Activated CD4-positive, CD25-positive, alpha-beta regulatory T cell treated with anti-CD3 and anti-CD28 coated beads, Interleukin-2, amount 50 U/mL, for 72 hours (primary cell): ENCODE measurements at regions not wholly inside any gene's neighbourhood (a gene's known extent, or its start where the extent isn't known, plus 50 kb on each side); places are given as distances from the start of the nearest gene placed in this dataset.

Experiments used
- DNase-seq: peaks from one replicate; pipeline ENCODE4 v3.0.0; 2021

DNA sequence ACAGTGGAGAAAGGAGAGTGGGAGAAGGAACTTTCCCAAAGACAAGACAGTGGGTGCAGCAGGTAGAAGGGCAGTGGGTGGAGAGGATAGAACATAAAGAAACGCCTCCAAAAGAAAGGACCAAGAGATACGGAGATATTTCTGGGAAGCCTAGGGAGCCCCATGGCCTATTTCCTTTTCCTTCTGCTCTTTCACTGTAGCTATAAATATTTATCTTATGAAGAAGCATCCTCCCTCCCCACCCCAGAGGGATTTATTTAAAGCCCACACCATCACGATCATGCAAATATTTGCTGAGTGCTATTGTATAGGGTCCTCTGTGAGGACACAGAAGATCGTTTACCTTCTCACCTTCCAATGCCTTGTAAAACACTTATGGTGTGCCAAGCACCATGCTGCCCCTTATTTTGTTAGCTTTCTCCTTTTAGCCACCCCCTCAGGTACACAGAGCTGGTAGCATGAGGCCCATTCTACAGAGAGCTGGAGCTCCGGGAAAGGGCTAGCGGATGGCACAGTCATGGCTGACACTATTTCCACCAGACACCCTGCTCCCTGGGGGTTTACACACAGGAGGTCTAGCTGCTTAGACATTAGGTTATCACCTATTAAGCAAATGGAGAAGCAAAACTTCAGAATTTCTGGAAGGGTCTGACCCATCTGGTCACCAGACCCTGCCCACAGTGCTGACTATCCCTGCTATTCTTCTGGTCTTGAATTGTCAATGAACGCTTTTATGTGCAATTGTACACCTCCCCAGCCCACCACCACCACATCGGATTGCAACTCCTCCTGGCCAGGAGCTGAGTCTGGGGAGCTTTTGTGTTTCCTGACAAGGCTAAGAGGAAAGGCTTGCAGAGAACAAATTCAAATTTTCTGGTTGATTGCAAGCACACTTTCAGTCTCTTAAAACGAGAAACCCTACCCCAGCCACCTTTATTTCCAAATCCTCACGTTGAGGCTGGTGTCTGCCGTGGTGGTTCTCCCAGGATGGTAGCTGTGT lies 91.8 kb upstream of the KLF7 start:
- no peak for DNase-seq

DNA sequence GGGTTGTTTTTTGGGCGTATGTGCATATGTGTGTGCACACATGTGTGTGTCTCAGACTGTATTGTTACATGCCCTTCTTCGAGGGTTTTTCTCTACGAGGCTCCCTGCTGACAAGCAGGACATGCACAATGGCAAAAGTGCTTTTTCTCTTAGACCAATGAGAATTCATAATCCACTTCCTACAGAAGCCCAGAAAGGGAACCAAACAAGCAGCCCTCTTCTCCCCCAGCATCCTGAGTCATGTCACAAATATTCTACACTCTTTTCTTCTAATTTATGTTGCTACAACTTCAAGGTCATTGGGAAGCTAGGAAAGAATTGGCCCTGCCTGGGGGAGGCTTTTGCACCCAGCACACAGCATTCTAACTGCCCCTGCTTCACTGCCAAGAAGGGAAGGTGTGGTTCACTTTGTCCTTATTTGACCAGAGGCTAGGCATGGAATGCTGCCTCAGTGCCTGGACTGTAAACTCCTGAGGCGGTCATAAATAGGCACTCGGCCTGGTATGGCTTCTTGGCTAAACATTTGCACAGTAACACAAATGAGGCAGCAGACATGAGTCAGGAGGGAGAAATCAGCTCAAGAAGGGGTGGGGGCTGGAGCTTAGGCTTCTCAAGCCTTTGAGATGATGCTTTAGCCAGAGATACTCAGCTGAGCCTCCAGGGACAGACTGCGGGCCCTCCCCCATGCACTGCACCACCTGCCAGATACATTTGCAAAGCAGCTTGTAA lies 92.7 kb upstream of the KLF7 start:
- DNase-seq: no peak

DNA sequence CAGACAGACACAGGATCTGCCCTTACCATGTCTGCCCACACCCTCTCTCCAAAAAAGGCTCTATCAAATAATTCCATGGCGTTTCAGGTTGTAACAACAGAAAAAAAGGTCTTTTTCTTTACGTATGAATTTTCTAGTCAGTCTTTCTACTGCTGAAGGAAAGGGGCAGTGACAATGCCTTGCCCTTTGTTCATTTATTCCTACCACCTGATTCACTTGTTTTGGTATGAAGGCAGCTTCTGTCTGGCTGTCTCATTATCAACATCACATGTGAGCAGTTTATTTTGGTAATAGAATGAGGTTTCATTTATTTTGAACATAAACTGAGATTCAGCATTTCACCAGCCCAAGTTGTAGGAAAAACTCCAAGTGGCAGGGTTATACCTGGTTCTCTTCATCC lies 94.3 kb upstream of the KLF7 start:
- DNase-seq: no peak

DNA sequence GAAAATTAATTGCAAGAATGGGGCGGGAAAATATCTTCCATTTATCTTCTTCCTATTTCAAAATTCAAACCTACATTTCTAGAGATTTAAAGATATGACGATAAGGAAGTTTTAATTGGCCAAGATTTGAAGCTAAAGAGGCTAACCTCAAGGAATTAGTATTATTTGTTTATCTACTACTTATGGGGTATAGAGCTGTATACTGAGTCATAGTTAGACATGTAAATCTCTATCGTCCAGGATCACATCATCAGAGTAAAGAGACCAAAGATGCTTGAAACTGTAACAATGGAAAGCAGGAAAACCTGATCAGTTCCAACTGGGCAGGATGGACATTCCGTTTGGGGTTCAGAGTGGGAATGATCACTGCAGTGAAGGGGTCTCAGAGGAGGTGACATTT lies 95.2 kb upstream of the KLF7 start:
- DNase-seq: no peak

DNA sequence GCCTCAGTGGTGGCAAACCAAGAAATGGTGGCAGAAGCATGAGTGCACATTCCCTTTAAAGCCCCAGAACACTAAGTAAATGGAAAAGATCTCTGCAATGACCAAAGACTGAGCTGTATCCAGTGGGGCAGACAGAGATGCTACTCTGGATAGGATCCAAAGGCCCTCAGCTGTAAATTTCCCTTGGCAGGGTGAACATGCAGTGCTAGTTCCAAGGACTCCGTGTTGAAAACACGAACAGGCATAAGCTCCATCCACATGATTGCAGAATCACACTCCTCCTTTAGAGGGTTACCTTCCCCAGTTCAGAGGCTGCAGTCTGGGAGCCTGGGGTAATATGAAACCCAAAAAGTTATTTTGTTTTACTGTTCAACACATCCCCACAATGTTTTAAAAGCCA lies 98.6 kb upstream of the KLF7 start:
- no peak for DNase-seq

DNA sequence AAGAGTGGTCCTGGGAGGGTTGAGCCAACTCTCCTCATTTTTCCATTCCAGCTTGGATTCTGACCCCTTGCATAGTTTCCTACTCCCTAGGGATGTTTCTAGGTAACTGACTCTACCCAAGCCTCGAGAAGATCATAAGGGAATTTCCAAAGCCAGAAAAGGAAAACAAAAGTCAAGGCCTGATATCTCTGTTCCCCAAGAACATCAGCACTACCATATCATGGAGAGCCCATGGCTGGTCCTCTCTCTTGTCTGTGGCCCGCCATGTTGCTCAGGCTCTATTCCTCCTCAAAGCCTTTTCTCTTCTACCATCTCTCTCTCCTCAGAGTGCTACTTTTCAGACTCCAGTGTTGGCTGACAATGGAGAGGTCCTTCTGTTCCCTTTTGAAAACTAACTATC lies 99.6 kb upstream of the KLF7 start:
- no peak for DNase-seq

DNA sequence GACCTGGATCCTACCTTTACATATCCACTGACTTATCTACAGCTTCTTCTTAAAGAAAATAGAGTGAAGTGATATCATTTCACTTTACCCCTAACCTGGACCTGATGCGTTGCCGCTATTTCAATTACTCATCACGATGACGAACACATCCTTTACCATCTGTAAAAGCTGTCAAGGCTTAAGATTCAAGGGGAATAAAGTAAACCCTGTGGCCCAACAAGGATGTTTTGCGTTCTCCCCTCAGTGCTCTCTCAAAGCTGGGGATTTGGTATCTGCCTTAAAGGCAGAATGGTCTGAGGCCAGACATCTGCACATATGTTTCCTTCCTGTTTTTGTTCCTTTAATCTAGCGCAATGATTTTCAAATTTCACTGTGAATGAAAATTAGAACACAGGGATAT lies 100.1 kb upstream of the KLF7 start:
- no peak for DNase-seq

DNA sequence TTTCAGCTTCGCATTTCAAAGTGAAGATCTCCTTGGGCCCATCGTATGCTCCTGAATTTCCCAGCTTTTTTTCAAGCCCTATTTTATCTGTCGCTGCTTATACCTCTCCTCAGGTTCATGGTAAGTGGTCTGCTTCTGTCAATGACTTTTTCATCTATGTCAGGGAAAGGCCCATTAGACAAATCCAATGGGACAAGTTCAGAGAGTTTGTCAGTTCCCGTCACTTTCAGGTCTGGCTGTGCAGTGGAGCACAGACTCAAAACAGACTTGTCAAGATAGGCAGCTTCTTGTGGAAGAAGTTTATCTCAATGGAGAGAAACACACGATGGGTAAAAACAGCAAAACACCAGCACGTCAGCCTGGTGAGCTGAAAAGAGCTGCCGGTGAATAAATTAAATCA lies 100.9 kb upstream of the KLF7 start:
- no peak for DNase-seq

DNA sequence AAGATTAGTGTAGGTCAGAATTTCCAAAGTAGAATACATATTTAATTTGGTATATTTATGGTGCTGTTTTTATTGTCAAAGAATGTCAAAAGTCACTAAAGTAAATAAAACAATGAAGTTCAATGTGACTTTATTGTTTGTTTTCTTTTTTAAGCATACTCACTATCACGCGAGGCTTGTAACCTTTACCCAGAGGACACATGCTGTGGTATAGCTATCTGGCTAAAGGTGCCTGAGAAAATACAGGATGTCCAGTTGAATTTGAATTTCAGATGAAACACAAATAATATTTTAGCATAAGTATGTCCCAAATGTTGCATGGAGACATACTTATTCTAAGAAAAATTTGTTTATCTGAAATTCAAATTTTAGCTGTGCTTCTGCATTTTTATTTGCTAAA lies 103.3 kb upstream of the KLF7 start:
- no peak for DNase-seq

DNA sequence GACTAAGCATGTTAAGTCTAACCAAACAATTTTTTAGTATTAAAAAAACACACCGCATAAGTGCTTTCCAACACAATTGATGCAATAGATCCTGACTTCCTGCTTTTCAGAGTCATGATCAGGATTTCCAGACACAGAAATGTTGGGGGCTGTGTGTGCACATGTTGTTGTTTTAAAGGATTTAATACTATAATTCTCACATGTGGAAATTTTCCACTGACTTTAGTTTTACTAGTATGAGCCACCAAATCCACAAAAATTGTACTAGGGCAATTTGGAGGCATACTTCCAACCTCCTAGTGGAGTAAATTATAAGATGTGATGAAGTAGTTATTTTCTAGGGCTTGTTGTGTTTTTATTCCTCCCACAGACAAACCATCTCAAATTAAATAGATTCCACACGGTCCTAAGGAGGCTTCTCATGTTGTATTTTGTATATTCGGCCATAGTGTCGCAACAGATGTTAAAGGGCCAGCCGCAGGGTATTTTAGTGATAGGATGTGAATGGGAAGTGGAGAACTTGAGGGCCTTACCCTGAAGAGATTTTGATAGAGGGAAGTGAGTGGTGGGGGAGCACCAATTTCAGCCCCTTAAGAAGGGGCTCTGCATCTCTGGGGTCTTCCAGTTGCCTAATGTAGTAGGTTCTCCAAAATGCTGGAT lies 108.9 kb upstream of the KLF7 start:
- no peak for DNase-seq

DNA sequence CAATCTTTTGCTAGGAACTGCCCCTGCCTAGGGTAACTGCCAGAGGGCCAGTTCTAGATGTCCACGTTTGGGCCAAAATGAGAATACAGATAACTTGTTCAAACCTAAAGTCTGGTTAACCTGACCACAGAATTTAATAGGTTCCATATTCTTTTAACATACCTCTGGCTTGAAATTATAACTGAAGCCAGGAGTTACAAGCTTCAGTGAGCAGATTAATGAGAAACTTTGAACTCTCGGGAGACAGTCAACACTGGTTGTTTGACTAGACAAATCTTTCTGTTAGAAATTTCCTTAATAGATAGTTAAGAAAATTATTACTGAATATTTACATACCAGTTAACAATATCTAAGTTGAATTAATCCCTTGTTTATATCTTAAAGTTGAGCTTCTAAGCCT lies 110.0 kb upstream of the KLF7 start:
- no peak for DNase-seq

DNA sequence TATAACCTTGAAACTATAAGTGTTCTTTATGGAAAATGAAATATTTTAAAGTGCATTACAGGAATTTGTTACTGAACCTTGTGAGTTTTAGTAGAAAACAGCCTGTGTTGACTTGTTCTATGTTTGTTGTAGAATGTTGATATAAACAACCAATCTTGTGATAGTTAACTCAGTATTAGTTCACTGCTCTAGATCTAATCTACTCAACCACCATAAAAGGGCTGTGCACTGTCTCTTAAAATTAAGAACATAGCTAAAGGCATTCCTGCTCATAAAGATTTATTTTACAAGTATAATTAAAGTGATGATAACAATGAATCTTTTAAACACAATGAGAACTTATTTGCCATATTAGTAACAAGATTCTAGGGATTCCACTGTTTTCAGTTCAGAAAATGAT lies 110.5 kb upstream of the KLF7 start:
- DNase-seq: no peak

DNA sequence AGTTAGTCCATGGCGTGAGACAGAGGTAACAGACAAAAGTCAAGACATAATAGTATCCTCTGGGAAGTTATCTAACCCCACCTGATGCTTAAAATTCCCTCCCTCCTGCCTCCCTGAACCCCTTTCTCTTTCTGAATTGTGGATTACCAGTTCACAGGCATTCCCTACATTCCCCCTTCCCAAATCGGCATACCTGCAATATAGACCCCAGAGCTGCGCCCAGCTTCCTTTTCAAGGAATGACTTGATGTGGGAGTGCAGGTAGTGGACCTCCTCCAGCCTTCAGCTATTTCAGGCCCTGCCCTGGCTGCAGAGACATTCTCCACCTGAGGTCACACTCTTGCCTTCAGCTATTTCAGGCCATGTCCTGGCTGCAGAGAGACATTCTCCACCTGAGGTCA lies 111.1 kb upstream of the KLF7 start:
- DNase-seq: no peak

DNA sequence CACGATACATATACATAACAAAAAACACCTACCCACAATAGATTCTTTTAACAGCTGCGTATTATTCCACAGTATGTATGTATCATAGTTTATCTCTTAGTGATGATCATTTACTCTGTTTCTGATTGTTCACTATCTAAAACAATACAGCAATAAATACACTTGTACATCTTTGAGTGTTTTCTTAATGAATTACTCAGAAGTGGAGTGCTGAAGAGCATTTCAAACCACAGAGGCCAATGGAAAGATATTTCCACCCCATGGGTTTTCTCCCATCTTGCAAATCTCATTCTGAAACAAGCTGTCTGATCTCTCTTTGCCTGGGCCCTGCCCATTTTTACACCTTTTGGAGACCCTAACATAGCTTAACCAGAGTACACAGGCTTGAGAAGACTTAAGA lies 113.8 kb upstream of the KLF7 start:
- DNase-seq: no peak

DNA sequence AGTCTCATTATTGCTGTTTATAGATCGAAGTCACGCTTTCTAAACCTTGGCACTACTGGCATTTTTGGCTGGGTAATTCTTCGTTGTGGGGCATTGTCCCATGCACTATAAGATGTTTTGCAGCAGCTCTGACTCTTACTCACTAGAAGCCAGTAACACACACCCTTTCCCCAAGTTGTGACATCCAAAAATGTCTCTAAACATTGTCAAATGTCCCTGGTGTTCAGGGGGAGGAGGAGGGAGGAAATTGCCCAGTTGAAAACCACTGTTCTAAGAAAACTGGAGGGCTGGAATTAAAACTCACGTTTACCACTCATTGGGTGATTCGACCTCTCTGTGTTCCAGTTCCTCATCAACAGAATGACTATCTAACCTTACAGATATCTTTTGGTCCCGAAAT lies 115.7 kb upstream of the KLF7 start:
- DNase-seq: no peak

DNA sequence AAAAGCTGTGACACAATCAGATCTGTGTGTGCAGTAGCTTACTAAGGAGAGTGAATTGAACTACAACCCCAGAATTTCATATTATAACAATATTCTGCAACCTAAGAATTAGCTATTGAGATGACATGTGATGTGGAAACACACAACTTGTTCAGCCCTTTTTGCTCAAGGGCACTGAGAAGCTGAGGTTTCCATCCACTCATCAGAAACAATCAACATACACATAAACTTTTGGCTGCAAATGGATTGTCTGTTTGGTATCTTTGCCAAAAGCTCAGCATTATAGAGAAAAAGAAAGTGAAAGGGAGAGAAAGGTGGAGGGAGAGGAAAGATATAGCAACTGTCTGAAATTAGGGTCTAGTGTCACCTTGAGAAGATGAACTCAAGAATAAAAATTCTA lies 117.2 kb upstream of the KLF7 start:
- no peak for DNase-seq

DNA sequence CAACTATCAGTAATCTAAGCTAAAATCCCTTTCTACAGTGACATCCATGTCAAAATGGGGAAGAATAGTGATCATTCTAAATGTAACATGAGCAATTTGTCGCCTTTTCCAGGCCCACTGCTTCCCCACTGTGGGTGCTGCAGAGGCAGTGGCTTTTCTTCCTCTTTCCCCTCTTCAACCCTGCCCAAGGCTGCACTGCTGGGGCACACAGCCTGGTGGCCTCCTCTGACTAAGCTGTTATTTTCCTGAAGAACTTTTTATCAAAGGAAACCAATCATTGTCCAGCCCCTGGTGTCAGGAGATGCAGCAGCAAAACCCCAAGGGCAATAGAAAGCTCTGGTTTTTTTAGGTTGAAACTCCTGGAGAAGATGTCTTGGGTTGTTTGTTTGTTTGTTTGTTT lies 117.6 kb upstream of the KLF7 start:
- DNase-seq: no peak

DNA sequence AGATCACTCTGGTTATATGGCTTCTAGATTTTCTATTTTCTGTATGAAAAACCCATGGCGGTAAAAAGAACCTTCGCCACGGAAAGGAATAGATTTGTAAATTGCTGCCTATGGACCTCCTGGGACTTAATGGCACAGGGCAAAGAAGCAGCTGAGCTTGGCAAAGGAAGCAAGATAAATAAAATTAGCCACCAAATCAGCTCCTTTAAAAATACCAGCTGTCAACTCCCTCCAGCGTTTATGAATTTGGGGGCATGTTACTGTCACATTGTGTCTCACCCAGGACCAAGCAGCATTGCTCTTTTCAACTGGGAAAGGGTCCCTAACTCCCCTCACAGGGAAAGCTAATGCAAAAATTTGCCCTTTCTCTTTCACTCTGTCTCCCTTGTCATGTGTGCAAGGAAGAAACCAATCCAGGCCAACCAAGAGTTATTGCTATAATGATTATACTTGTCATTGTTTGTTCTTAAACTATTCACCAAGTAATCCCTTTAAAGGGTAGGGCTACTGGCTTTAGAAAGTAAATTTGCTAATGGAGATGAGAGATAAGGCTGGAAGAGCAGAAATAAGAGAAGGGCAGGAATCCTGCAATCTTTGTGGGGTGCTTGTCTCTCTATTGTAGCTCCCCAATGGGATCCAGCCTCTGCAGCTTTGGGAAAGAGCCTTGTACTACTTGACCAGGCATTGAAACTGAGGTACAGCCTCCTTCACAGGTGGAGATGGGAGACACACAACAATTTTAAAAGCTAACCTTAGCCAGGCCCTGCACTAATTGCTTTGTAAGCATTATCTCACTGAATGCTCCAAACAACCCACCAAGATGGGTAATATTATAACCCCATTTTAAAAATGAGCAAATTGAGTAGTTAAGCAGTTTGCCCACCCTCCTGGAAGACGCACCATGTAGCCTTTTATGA lies 119.1 kb upstream of the KLF7 start:
- no peak for DNase-seq

DNA sequence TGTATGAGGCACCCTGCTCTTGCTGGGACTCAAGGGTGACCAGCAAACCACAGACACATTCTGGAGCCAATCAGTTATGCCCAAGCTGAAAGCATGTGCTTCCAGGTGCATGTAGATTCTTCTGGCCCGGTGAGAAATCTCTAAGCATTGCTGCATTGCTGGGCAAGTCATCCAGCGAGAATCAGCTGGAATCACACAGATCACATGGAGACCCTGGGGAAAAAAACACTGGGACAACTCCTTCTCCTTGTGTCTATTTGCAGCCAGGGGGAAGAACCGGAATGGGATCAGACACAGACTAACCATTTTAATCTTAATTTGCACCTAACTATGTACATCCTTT lies 119.7 kb upstream of the KLF7 start:
- no peak for DNase-seq

DNA sequence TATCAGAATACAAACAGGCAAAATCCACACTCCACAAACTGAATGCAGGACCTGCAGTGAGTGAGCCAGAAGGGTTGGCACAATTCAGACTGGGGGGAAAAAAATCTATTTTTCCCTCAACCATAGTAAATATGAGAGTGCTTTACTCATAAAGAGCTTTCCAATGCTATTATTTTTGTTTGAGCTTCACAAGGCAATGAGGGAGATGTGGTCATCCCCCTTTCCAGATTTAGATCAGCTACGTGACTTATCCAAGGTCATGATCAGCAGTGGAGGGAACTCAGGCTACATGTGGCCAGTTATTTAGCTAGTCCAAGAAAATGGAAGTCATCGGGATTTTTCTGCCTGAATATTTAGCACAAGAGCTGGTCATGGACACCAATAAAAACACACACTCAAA lies 120.4 kb upstream of the KLF7 start:
- no peak for DNase-seq

DNA sequence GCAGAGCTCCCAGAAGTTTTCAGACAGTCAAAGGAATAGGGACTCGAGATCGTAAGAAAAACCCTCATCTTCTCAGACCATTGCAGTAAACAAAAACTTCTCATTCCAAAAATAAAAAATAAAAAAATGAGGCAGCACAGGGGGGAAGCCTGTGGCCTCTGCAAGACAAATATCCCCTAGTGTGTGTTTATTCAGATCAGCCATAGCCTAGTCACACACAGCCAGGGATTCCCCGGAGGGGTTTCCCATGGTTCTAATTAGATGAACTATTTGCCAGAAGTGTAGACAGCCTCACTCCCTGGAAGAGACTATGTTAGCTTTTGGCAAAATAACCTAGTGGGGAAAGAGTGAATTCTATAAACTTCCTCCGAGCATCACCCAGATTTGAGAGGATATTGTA lies 122.9 kb upstream of the KLF7 start:
- no peak for DNase-seq

DNA sequence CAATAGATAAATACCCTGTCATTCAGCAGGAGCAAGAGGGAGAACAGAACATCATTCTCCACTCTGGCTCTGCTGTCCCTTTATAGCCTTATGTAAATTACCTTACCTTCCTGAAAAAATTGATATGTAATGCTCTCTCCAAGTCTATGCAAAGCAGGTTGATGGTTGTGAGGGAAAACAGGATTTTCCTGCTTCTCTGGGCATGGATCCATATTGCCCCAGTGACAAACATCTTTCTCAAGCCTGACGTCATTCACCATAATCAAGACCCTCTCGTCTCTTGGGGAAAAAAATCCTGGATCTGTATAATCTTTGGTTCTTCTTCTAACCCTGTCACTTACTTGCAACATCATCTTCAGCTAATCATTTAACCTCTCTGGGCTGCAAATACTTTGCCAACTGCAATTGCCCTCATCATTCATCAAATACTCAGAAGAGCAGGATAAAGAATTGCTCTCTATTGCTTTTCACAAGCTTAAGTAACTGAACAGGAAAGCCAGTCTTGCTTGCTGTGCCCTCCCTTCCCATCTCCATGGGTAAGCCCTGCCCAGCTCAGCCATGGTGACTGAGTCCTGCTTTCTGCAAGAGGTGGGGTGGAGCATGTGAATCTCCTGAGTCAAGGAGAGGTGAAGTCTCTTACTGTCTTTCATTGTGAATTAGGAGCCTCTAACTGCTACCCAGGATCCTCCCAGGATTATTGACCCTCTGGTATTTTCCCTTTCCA lies 123.7 kb upstream of the KLF7 start:
- no peak for DNase-seq
